Stomach (tissue), 4 donors: ENCODE measurements at regions not wholly inside any gene's neighbourhood (a gene's known extent, or its start where the extent isn't known, plus 50 kb on each side); places are given as distances from the start of the nearest gene placed in this dataset.

ENCODE experiments used
- CTCF ChIP-seq, 7 experiments: fragments of 450-650 bp in 4 of 7; fragments of 200-600 bp in 3 of 7; sonication (generic) in 3 of 7; IDR thresholded peaks; one replicate each; pipeline ENCODE4 v1.5.1; 2016 to 2019; ENCODE audit warnings: antibody characterized with exemption in 7 of 7, control low read depth in 2 of 7, mild to moderate bottlenecking in 1 of 7
- EP300 ChIP-seq: sonication (generic); formaldehyde crosslinking; IDR thresholded peaks from one replicate; pipeline ENCODE4 v1.6.1; 2017; ENCODE audit warnings: antibody characterized with exemption
- POLR2A ChIP-seq, 4 donors: fragments of 450-650 bp; IDR thresholded peaks; one replicate each; pipeline ENCODE4 v1.6.1; 2016; ENCODE audit warnings: antibody characterized with exemption in 4 of 4, control low read depth in 2 of 4, mild to moderate bottlenecking in 1 of 4, moderate library complexity in 1 of 4
- POLR2AphosphoS5 ChIP-seq, 3 donors: sonication (generic); formaldehyde crosslinking; IDR thresholded peaks; one replicate each; pipeline ENCODE4 v1.6.1; 2016; ENCODE audit warnings: antibody characterized with exemption in 3 of 3

GRCh38 chr12:75876832-75877762 lies 154.5 kb downstream of the PHLDA1 start:
- TF ChIP-seq CTCF (IDR thresholded peaks at IDR 0.05) (no peak), POLR2AphosphoS5 (IDR thresholded peaks at IDR 0.05) (no peak), POLR2A (IDR thresholded peaks at IDR 0.05) (no peak), EP300 (no peak)
